Cardiac muscle cell (in vitro differentiated cells and primary cell): ENCODE measurements at regions not wholly inside any gene's neighbourhood (a gene's known extent, or its start where the extent isn't known, plus 50 kb on each side); places are given as distances from the start of the nearest gene placed in this dataset.
A peak's percentile ranks its signal among the peaks of the same experiment; 100 is the strongest.

Experiments used
- DNase-seq, 2 donors: peaks; one replicate each; pipeline versions ENCODE4 v3.0.0 to v3.0.0-alpha.2; 2010 to 2017; ENCODE audit warnings: low read depth in 1 of 2, low spot score in 1 of 2
- H3K27ac ChIP-seq: fragments of 200-600 bp; sonication (generic); 2 replicates; pipeline ENCODE4 v1.5.1; 2016
- H3K27me3 ChIP-seq: fragments of 200-600 bp; sonication (generic); 2 replicates; pipeline ENCODE4 v1.6.0; 2016; ENCODE audit warnings: control low read depth
- H3K36me3 ChIP-seq: fragments of 200-600 bp; sonication (generic); 2 replicates; pipeline ENCODE4 v1.5.1; 2016; ENCODE audit warnings: control low read depth
- H3K4me1 ChIP-seq: fragments of 200-600 bp; sonication (generic); 2 replicates; pipeline ENCODE4 v1.8.1; 2017; ENCODE audit warnings: low read depth, mild to moderate bottlenecking, mixed run types
- H3K4me3 ChIP-seq: fragments of 200-600 bp; sonication (generic); 2 replicates; pipeline ENCODE4 v1.5.1; 2016; ENCODE audit warnings: mild to moderate bottlenecking
- H3K9me3 ChIP-seq: fragments of 200-600 bp; sonication (generic); 2 replicates; pipeline ENCODE4 v1.5.1; 2017; ENCODE audit warnings: low read depth, mild to moderate bottlenecking, control low read depth
- TF ChIP-seq, protein P1 (sequence below): IDR thresholded peaks from 2 replicates; pipeline ENCODE4 v1.5.1; 2012; ENCODE audit warnings: low read depth, mild to moderate bottlenecking, low read length

GRCh38 chr2:181751266-181752030, 71.1 kb upstream of the NEUROD1 start:
- no peaks in the 10 kb centered on the region for H3K9me3 ChIP-seq
- no peak for DNase-seq
- H3K27ac ChIP-seq = no peak overlapping the region
- no peaks in the 10 kb centered on the region for H3K4me1 ChIP-seq
- TF ChIP-seq, protein P1, sequence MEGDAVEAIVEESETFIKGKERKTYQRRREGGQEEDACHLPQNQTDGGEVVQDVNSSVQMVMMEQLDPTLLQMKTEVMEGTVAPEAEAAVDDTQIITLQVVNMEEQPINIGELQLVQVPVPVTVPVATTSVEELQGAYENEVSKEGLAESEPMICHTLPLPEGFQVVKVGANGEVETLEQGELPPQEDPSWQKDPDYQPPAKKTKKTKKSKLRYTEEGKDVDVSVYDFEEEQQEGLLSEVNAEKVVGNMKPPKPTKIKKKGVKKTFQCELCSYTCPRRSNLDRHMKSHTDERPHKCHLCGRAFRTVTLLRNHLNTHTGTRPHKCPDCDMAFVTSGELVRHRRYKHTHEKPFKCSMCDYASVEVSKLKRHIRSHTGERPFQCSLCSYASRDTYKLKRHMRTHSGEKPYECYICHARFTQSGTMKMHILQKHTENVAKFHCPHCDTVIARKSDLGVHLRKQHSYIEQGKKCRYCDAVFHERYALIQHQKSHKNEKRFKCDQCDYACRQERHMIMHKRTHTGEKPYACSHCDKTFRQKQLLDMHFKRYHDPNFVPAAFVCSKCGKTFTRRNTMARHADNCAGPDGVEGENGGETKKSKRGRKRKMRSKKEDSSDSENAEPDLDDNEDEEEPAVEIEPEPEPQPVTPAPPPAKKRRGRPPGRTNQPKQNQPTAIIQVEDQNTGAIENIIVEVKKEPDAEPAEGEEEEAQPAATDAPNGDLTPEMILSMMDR = no peak
- H3K27me3 ChIP-seq = no peaks in the 10 kb centered on the region
- H3K4me3 ChIP-seq = no peak overlapping the region
- no peaks in the 10 kb centered on the region for H3K36me3 ChIP-seq

- H3K27me3 ChIP-seq = no peaks in the 10 kb centered on the region
These were observed 72.0 kb upstream of the NEUROD1 start for GRCh38 chr2:181752301-181752700.

DNA sequence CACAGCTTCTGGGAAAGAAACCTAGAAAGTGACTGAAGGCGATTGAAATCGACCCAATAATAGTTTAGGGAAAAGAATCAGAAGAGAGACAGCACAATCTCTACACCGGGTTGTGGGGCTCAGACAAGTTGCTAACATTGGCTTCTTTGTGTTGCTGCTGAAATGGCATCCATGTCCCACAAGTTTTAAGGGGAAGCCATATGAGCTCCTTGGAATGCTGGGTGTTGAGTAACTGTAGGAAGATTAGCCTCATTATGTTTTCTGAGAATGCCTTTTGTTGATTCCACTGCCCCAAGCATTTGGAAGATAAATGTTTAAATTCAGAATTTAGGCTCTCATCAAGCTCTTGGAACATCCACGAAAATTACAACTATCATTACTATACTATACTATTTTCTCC, 73.4 kb upstream of the NEUROD1 start:
- Histone ChIP-seq H3K27me3 (no peaks in the 10 kb centered on the region), H3K27ac (no peak overlapping the region), H3K4me3 (no peak overlapping the region), H3K4me1 (no peaks in the 10 kb centered on the region), H3K36me3 (no peaks in the 10 kb centered on the region), H3K9me3 (no peaks in the 10 kb centered on the region)
- peak in 1 of 2 donors; percentile 6 for DNase-seq
- TF ChIP-seq, protein P1 = no peak

More at GRCh38 chr2:181752301-181752700, 72.0 kb upstream of the NEUROD1 start:
- DNase-seq = peak in 1 of 2 donors; percentile 24
- no peak overlapping the region for H3K4me3 ChIP-seq
- H3K36me3 ChIP-seq = no peaks in the 10 kb centered on the region
- no peaks in the 10 kb centered on the region for H3K9me3 ChIP-seq
- H3K4me1 ChIP-seq = no peaks in the 10 kb centered on the region
- H3K27ac ChIP-seq = no peak overlapping the region
- TF ChIP-seq, protein P1 = no peak

GRCh38 chr2:181754105-181754504, 73.8 kb upstream of the NEUROD1 start:
- Histone ChIP-seq H3K9me3 (no peaks in the 10 kb centered on the region), H3K27me3 (no peaks in the 10 kb centered on the region), H3K27ac (no peak overlapping the region), H3K4me1 (no peaks in the 10 kb centered on the region), H3K36me3 (no peaks in the 10 kb centered on the region), H3K4me3 (no peak overlapping the region)
- no peak for DNase-seq
- TF ChIP-seq, protein P1 = no peak

- no peak for DNase-seq
- Histone ChIP-seq H3K4me1 (no peaks in the 10 kb centered on the region), H3K27me3 (no peaks in the 10 kb centered on the region), H3K27ac (no peak overlapping the region), H3K36me3 (no peaks in the 10 kb centered on the region), H3K4me3 (no peak overlapping the region), H3K9me3 (no peaks in the 10 kb centered on the region)
- TF ChIP-seq, protein P1 = no peak
These were observed 74.9 kb upstream of the NEUROD1 start for GRCh38 chr2:181755181-181755580.
